ENCODE measurements at regions not wholly inside any gene's neighbourhood (a gene's known extent, or its start where the extent isn't known, plus 50 kb on each side); places are given as distances from the start of the nearest gene placed in this dataset.

GRCh38 chr1:198437332-198437731, 103.1 kb downstream of the ATP6V1G3 start:
- no peak for TF ChIP-seq CTCF (IDR thresholded peaks at IDR 0.05)
- TF ChIP-seq ZFX (IDR thresholded peaks at IDR 0.05; ENCODE audit: borderline replicate concordance), result no peak

Data from 22Rv1 (cell line).